ENCODE measurements at regions not wholly inside any gene's neighbourhood (a gene's known extent, or its start where the extent isn't known, plus 50 kb on each side); places are given as distances from the start of the nearest gene placed in this dataset.

DNA sequence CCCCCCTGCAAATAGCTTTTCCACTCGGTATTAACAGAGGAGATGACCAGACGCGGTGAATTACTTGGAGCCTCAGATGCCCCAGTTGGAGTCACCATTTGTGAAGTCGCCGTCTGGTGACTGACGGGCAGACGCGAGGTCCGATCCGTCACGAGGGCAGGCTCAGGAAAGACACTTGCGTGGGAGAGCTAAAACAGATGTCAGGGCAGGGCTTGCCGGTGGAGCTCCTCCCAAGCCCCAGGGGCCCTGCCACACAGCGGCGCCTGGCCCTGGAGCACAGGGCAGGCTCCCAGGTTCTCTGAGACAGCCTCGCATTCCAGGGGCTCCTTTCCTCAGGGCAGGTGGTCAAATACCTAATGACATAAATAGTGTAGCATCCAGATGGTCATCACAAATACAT is 348.3 kb downstream of the C16orf95 start:
- no peak for DNase-seq (ENCODE audit: low read depth in 1 of 2, low spot score in 1 of 2)

DNA sequence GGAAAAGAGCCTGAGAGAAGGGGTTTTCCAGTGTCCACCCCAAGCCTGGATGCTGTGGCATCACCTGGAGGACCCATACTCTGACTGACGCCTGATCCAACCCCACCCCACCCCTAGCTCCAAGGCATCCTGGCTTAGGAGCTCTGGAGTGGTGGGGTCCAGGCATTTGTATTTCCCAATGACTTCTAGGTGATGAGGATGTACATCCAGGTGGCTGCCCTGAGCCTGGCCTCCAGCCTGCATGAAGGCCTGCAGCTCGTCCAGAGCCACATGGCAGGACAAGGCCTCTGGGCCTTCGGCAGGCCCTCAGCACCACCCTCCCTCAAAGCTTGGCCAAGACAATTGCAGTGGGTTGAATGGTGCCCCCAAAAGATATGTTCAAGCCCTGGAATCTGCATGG is 347.5 kb downstream of the C16orf95 start:
- no peak for DNase-seq (ENCODE audit: low read depth in 1 of 2, low spot score in 1 of 2)

DNA sequence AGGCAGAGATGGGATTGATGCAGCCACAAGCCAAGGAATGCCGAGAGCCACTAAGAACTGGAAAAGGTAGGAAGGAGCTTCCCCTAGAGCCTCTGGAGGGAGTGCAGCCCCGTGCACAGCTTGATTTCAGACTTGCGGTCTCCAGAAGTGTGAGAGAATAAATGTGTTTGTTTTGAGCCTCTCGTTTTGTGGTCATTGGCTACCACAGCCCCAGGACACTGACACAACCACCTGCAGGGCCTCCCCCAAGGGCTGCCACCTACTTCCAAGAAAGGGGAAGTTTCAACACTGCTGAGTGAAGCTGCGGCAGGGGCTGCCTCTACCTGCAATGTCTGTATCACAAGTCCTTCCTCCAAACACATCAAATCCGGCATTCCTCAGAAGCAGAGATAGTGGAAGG is 346.9 kb downstream of the C16orf95 start:
- no peak for DNase-seq (ENCODE audit: low read depth in 1 of 2, low spot score in 1 of 2)

DNA sequence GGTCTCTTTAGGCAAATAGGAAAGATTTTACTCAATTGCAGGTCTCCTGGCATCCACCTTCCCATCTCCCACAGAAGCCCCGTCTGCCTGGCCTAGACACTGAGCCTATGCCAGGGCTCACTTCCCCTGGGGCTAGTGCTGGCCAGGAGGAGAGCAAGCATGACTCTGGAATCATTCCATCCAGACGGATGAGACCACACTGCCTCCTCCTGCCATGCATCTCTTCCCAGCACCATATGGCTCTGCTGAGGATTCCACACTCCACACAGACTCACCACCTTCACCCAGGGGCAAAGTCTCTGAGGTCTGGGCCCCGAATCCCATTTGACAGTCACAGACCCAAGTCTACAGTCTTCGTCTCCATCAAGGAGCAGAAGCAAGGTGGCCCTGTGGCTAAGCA is 346.5 kb downstream of the C16orf95 start:
- DNase-seq (ENCODE audit: low read depth in 1 of 2, low spot score in 1 of 2): no peak

DNA sequence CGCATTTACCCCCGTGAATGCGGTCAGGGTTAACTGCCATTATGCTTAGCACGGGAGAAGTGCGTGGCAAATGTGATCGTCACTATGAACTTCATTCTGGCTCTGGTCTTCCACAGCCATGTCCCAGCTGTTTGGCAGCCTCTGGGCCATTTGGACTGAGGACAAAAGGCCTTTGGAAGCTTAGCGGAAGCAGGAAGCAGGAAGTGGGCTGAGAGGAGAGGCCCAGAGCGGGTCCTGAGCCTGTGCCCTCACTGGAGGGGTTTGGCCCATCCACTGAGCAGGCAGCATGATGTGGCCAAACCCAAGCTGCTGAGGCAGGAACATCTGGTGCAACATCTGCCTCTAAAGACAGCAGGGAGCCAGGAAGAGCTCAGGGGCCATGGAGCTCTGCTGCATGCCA is 345.9 kb downstream of the C16orf95 start:
- no peak for DNase-seq (ENCODE audit: low read depth in 1 of 2, low spot score in 1 of 2)

DNA sequence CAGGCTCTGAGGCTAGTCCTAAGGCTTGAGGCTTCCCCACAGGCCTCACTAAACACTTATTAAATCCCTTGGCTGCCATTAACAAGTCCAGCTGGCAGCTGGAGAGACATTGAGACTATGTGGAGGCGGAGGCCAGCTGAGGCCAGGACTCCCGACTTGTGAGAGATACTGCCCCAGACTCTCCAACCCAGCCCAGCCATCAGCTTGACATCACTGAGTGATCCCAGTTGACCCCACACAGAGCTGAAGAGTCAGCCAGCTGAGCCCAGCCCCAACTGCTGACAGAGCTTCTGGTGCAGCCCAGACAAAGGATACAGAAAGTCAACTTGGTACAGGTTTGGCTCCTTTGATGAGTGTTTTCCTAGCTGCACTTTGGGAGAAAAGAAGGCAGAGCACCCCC is 343.1 kb downstream of the C16orf95 start:
- DNase-seq (ENCODE audit: low read depth in 1 of 2, low spot score in 1 of 2): no peak

- no peak for DNase-seq (ENCODE audit: low read depth in 1 of 2, low spot score in 1 of 2)
Measured at GRCh38 chr16:86975445-86975844, 341.7 kb downstream of the C16orf95 start.

GRCh38 chr16:86977076-86977676 is 340.0 kb downstream of the C16orf95 start:
- DNase-seq (ENCODE audit: low read depth in 1 of 2, low spot score in 1 of 2): no peak

GRCh38 chr16:86978445-86979030 is 338.7 kb downstream of the C16orf95 start:
- no peak for DNase-seq (ENCODE audit: low read depth in 1 of 2, low spot score in 1 of 2)

GRCh38 chr16:86979061-86979460 is 338.1 kb downstream of the C16orf95 start:
- no peak for DNase-seq (ENCODE audit: low read depth in 1 of 2, low spot score in 1 of 2)

GRCh38 chr16:86979984-86980553 is 337.1 kb downstream of the C16orf95 start:
- DNase-seq (ENCODE audit: low read depth in 1 of 2, low spot score in 1 of 2): no peak

DNA sequence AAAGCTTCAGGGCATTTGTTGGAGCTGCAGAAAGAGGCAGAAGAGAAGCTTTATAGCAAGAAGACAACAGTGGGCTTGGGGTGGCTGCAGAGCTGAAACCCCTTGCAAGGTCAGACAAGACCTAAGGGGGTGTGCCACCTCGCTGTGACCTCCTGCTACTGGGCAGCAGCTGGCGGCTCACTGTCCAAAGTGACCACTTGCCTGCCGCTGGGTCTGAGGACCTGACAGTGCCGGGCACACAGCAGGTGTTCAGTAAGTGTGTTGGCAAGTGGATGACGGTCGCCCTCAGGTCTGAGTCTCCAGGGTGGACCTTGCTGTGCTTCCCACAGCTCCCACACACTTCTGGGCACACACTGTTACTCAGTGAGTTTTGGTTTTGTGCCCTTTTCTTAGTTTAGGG is 336.5 kb downstream of the C16orf95 start:
- no peak for DNase-seq (ENCODE audit: low read depth in 1 of 2, low spot score in 1 of 2)

DNA sequence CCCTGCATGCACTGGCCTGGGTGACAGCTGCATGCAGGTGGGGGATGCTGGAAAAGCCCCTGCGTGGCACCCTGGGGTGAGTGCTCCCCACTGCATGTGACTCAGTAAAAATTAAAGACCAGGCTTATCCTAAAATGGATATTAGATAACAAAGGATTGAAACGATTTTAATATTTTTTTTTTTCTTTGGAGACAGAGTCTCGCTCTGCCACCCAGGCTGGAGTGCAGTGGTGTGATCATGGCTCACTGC is 334.9 kb downstream of the C16orf95 start:
- DNase-seq (ENCODE audit: low read depth in 1 of 2, low spot score in 1 of 2): no peak

DNA sequence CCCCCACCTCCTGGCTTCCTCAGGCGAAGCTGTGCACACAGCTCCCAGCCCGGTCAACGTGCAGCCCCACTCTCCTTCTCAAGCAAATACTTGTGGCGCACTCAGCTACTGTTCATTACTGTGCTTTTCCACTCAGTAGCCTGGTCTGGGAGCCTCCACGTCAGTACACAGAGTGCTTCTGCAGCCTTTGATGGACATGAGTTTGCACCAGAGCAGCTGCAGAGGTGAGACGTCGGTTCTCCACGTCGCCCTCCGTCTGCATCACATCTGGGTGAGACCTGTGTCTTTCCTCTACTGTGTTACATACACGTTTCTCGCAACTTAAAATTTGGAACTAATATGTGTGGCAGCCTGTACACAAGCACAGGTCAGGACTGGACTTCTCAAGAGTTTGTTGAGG is 334.3 kb downstream of the C16orf95 start:
- no peak for DNase-seq (ENCODE audit: low read depth in 1 of 2, low spot score in 1 of 2)

- no peak for DNase-seq (ENCODE audit: low read depth in 1 of 2, low spot score in 1 of 2)
Measured at GRCh38 chr16:86983621-86984020, 333.6 kb downstream of the C16orf95 start.

DNA sequence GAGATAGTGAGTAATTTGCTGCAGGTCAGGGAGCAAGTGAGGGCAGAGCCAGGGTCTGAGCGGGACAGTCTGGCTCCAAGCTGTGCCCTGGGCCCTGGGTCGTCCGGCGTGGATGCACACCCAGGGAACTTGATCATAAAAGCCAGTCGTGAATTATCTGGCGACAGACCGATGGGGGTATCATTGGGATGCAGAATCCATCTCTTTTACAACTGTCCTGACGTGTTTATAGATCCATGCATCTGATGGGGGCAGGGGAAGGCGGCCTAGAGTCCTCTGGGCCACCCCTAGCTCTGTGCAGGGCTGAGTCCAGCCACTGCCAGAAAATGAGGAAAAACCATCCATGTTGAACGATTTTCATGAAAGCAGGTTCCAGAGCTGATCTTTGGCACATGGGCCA is 332.8 kb downstream of the C16orf95 start:
- no peak for DNase-seq (ENCODE audit: low read depth in 1 of 2, low spot score in 1 of 2)

DNA sequence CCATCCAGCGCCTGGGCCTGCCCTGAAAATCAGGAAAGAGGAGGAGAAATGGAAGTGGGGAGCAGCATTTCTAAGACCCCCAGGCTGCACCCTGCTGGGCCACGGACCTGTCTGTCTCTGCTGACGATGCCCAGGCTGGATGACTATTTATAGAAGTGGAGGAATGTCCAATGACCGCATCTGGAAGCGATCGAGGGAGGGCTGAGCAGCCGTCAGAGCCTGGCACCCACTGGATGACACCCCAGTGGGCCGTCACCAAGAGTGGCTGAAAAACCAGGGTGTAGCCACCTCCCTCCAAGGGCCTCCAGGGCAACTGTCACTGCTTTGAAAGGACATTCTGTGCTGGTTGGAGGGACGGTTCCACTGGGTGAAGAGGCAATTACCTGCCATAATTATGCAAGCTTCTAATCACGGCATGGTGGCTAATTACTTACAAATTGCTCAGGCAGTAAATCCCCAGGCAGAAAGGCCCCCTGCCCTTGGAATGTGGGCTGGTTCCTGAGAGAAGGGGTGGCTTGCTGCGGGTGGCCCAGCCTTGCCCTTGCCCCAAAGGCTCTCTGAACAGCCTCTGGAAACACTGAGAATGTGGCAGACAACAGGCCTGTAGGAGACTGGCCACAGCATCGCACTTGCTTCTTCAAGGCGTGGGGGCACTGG is 332.1 kb downstream of the C16orf95 start:
- DNase-seq (ENCODE audit: low read depth in 1 of 2, low spot score in 1 of 2): no peak

DNA sequence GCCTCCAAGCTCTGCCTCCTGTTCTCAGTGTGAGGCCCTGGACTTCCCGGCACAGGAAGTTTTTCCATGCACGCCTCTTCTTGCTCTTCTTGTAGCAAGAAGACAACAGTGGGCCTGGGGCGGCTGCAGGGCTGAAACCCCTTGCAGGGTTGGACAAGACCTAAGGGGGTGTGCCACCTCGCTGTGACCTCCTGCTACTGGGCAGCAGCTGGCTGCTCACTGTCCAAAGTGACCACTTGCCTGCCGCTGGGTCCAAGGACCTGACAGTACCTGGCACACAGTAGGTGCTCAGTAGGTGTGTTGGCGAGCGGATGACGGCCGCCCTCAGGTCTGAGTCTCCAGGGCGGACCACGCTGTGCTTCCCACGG is 331.6 kb downstream of the C16orf95 start:
- no peak for DNase-seq (ENCODE audit: low read depth in 1 of 2, low spot score in 1 of 2)

DNA sequence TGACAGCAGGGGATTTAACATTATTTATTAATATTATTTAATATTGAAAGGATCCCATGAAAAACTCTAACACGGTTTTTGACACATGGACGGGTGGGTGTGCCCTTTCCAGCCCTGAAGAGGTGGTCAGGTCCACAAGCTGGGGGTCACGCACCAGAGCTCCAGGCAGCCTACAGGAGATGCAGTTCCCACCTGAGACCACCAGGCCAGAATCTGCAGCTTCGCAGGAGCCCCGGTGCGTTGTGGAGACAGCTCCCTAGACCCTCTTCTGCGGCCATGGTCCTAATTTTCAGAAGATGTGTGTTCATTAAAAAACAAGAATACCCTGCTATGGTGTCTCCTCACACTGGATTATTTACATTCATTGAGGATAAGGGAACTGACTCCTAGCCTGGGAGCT is 331.1 kb downstream of the C16orf95 start:
- DNase-seq (ENCODE audit: low read depth in 1 of 2, low spot score in 1 of 2): no peak

DNA sequence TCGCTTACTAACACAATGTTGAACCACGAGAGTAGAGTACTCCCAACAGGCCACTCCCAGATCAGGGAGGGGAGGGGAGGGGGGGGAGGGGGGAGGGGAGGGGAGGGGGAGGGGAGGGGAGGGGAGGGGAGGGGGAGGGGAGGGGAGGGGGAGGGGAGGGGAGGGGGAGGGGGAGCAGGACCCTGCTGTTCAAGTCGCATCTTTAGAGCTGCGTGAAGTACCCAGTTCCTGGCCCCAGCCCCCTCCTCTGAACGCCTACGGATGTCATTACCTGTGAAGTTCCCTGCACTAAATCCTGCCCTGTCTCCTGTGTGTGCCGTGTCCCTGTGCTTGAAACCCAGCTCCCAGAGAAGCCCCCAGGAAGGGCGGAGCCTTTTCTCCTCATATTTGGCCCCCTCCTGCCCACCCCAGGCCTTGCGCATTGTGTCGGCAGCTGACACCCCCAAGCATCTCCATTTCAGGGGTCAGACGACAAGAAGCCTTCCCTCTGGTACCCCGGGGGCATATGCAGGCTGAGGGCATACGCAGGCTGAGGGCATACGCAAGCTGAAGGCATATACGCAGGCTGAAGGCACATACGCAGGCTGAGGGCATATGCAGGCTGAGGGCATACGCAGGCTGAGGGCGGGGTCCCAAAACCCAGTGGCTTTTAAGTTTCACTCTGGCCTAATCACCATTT is 330.2 kb downstream of the C16orf95 start:
- DNase-seq (ENCODE audit: low read depth in 1 of 2, low spot score in 1 of 2): no peak

GRCh38 chr16:86987746-86988670 is 329.2 kb downstream of the C16orf95 start:
- DNase-seq (ENCODE audit: low read depth in 1 of 2, low spot score in 1 of 2): no peak
